ENCODE measurements at regions not wholly inside any gene's neighbourhood (a gene's known extent, or its start where the extent isn't known, plus 50 kb on each side); places are given as distances from the start of the nearest gene placed in this dataset.

GRCh38 chr6:71488186-71488585, 199.6 kb downstream of the OGFRL1 start:
- H3K9me3 ChIP-seq (ENCODE audit: control insufficient read depth in 2 of 2, insufficient read depth in 1 of 2, low read depth in 1 of 2, low read length in 1 of 2) = no peaks in the 10 kb centered on the region
- FAIRE-seq (no peak), DNase-seq (no peak)
- no peaks in the 10 kb centered on the region for H3K36me3 ChIP-seq (ENCODE audit: control insufficient read depth in 3 of 3, insufficient read depth in 2 of 3, low read depth in 1 of 3, low read length in 3 of 3)
- 14 to 42% (median 20%) methylated on average over 4 of the region's 4 CpGs for WGBS, 3 donors
- H3K4me1 ChIP-seq (ENCODE audit: control insufficient read depth in 3 of 3, insufficient read depth in 2 of 3, low read depth in 1 of 3, low read length in 2 of 3) = no peaks in the 10 kb centered on the region
- no peak overlapping the region for H3K27ac ChIP-seq (ENCODE audit: low read depth in 1 of 3, low read length in 2 of 3)
- no peak overlapping the region for H3K4me3 ChIP-seq (ENCODE audit: low read depth in 1 of 3, low read length in 3 of 3)
- no peaks in the 10 kb centered on the region for H3K27me3 ChIP-seq (ENCODE audit: control insufficient read depth in 3 of 3, insufficient read depth in 3 of 3, low read length in 3 of 3)

- DNase-seq (no peak), FAIRE-seq (no peak)
- H3K27ac ChIP-seq (ENCODE audit: low read depth in 1 of 3, low read length in 2 of 3) = no peak overlapping the region
- WGBS, 3 donors = 36 to 55% (median 46%) methylated on average over 3 of the region's 3 CpGs
- no peaks in the 10 kb centered on the region for H3K36me3 ChIP-seq (ENCODE audit: control insufficient read depth in 3 of 3, insufficient read depth in 2 of 3, low read depth in 1 of 3, low read length in 3 of 3)
- no peak overlapping the region for H3K4me3 ChIP-seq (ENCODE audit: low read depth in 1 of 3, low read length in 3 of 3)
- H3K9me3 ChIP-seq (ENCODE audit: control insufficient read depth in 2 of 2, insufficient read depth in 1 of 2, low read depth in 1 of 2, low read length in 1 of 2) = no peaks in the 10 kb centered on the region
- H3K27me3 ChIP-seq (ENCODE audit: control insufficient read depth in 3 of 3, insufficient read depth in 3 of 3, low read length in 3 of 3) = no peaks in the 10 kb centered on the region
- no peaks in the 10 kb centered on the region for H3K4me1 ChIP-seq (ENCODE audit: control insufficient read depth in 3 of 3, insufficient read depth in 2 of 3, low read depth in 1 of 3, low read length in 2 of 3)
These were observed 201.1 kb downstream of the OGFRL1 start for GRCh38 chr6:71489736-71490135.

- DNase-seq (no peak), FAIRE-seq (no peak)
- Histone ChIP-seq H3K27me3 (ENCODE audit: control insufficient read depth in 3 of 3, insufficient read depth in 3 of 3, low read length in 3 of 3) (no peaks in the 10 kb centered on the region), H3K4me3 (ENCODE audit: low read depth in 1 of 3, low read length in 3 of 3) (no peak overlapping the region), H3K9me3 (ENCODE audit: control insufficient read depth in 2 of 2, insufficient read depth in 1 of 2, low read depth in 1 of 2, low read length in 1 of 2) (no peaks in the 10 kb centered on the region), H3K36me3 (ENCODE audit: control insufficient read depth in 3 of 3, insufficient read depth in 2 of 3, low read depth in 1 of 3, low read length in 3 of 3) (no peaks in the 10 kb centered on the region), H3K27ac (ENCODE audit: low read depth in 1 of 3, low read length in 2 of 3) (no peak overlapping the region), H3K4me1 (ENCODE audit: control insufficient read depth in 3 of 3, insufficient read depth in 2 of 3, low read depth in 1 of 3, low read length in 2 of 3) (no peaks in the 10 kb centered on the region)
- 69 to 82% (median 76%) methylated on average over 5 of the region's 5 CpGs for WGBS, 3 donors
These were observed 202.3 kb downstream of the OGFRL1 start for GRCh38 chr6:71490876-71491275.

- Histone ChIP-seq H3K27me3 (ENCODE audit: control insufficient read depth in 3 of 3, insufficient read depth in 3 of 3, low read length in 3 of 3) (no peaks in the 10 kb centered on the region), H3K9me3 (ENCODE audit: control insufficient read depth in 2 of 2, insufficient read depth in 1 of 2, low read depth in 1 of 2, low read length in 1 of 2) (no peaks in the 10 kb centered on the region), H3K4me3 (ENCODE audit: low read depth in 1 of 3, low read length in 3 of 3) (no peak overlapping the region), H3K27ac (ENCODE audit: low read depth in 1 of 3, low read length in 2 of 3) (no peak overlapping the region), H3K4me1 (ENCODE audit: control insufficient read depth in 3 of 3, insufficient read depth in 2 of 3, low read depth in 1 of 3, low read length in 2 of 3) (no peaks in the 10 kb centered on the region), H3K36me3 (ENCODE audit: control insufficient read depth in 3 of 3, insufficient read depth in 2 of 3, low read depth in 1 of 3, low read length in 3 of 3) (no peaks in the 10 kb centered on the region)
- no peak for FAIRE-seq
- no peak for DNase-seq
These were observed 203.2 kb downstream of the OGFRL1 start for GRCh38 chr6:71491844-71492243.

- H3K9me3 ChIP-seq (ENCODE audit: control insufficient read depth in 2 of 2, insufficient read depth in 1 of 2, low read depth in 1 of 2, low read length in 1 of 2) = no peaks in the 10 kb centered on the region
- no peak overlapping the region for H3K27ac ChIP-seq (ENCODE audit: low read depth in 1 of 3, low read length in 2 of 3)
- H3K4me1 ChIP-seq (ENCODE audit: control insufficient read depth in 3 of 3, insufficient read depth in 2 of 3, low read depth in 1 of 3, low read length in 2 of 3) = no peaks in the 10 kb centered on the region
- H3K27me3 ChIP-seq (ENCODE audit: control insufficient read depth in 3 of 3, insufficient read depth in 3 of 3, low read length in 3 of 3) = no peaks in the 10 kb centered on the region
- H3K36me3 ChIP-seq (ENCODE audit: control insufficient read depth in 3 of 3, insufficient read depth in 2 of 3, low read depth in 1 of 3, low read length in 3 of 3) = no peaks in the 10 kb centered on the region
- FAIRE-seq (peak; percentile 44), DNase-seq (no peak)
- WGBS, 3 donors = 45 to 90% (median 79%) methylated on average over 2 of the region's 2 CpGs
- no peak overlapping the region for H3K4me3 ChIP-seq (ENCODE audit: low read depth in 1 of 3, low read length in 3 of 3)
These were observed 204.1 kb downstream of the OGFRL1 start for GRCh38 chr6:71492668-71493067.

GRCh38 chr6:71496018-71496721, 207.6 kb downstream of the OGFRL1 start:
- H3K4me1 ChIP-seq (ENCODE audit: control insufficient read depth in 3 of 3, insufficient read depth in 2 of 3, low read depth in 1 of 3, low read length in 2 of 3) = no peaks in the 10 kb centered on the region
- peak overlapping the region in 1 of 3 donors; percentile 9 for H3K27ac ChIP-seq (ENCODE audit: low read depth in 1 of 3, low read length in 2 of 3)
- H3K36me3 ChIP-seq (ENCODE audit: control insufficient read depth in 3 of 3, insufficient read depth in 2 of 3, low read depth in 1 of 3, low read length in 3 of 3) = no peaks in the 10 kb centered on the region
- no peaks in the 10 kb centered on the region for H3K27me3 ChIP-seq (ENCODE audit: control insufficient read depth in 3 of 3, insufficient read depth in 3 of 3, low read length in 3 of 3)
- FAIRE-seq = no peak
- peak overlapping the region in 1 of 3 donors; percentile 3 for H3K4me3 ChIP-seq (ENCODE audit: low read depth in 1 of 3, low read length in 3 of 3)
- 21 to 45% (median 36%) methylated on average over 5 of the region's 5 CpGs for WGBS, 3 donors
- no peaks in the 10 kb centered on the region for H3K9me3 ChIP-seq (ENCODE audit: control insufficient read depth in 2 of 2, insufficient read depth in 1 of 2, low read depth in 1 of 2, low read length in 1 of 2)
- DNase-seq = no peak

- H3K4me3 ChIP-seq (ENCODE audit: low read depth in 1 of 3, low read length in 3 of 3) = no peak overlapping the region
- 40 to 53% (median 49%) methylated on average over 2 of the region's 2 CpGs for WGBS, 3 donors
- H3K36me3 ChIP-seq (ENCODE audit: control insufficient read depth in 3 of 3, insufficient read depth in 2 of 3, low read depth in 1 of 3, low read length in 3 of 3) = no peaks in the 10 kb centered on the region
- H3K9me3 ChIP-seq (ENCODE audit: control insufficient read depth in 2 of 2, insufficient read depth in 1 of 2, low read depth in 1 of 2, low read length in 1 of 2) = no peaks in the 10 kb centered on the region
- FAIRE-seq = no peak
- DNase-seq = no peak
- H3K27ac ChIP-seq (ENCODE audit: low read depth in 1 of 3, low read length in 2 of 3) = no peak overlapping the region
- no peaks in the 10 kb centered on the region for H3K27me3 ChIP-seq (ENCODE audit: control insufficient read depth in 3 of 3, insufficient read depth in 3 of 3, low read length in 3 of 3)
- H3K4me1 ChIP-seq (ENCODE audit: control insufficient read depth in 3 of 3, insufficient read depth in 2 of 3, low read depth in 1 of 3, low read length in 2 of 3) = no peaks in the 10 kb centered on the region
These were observed 208.1 kb downstream of the OGFRL1 start for GRCh38 chr6:71496722-71497033.

- Histone ChIP-seq H3K27me3 (ENCODE audit: control insufficient read depth in 3 of 3, insufficient read depth in 3 of 3, low read length in 3 of 3) (no peaks in the 10 kb centered on the region), H3K36me3 (ENCODE audit: control insufficient read depth in 3 of 3, insufficient read depth in 2 of 3, low read depth in 1 of 3, low read length in 3 of 3) (no peaks in the 10 kb centered on the region), H3K4me1 (ENCODE audit: control insufficient read depth in 3 of 3, insufficient read depth in 2 of 3, low read depth in 1 of 3, low read length in 2 of 3) (no peaks in the 10 kb centered on the region), H3K4me3 (ENCODE audit: low read depth in 1 of 3, low read length in 3 of 3) (no peak overlapping the region), H3K27ac (ENCODE audit: low read depth in 1 of 3, low read length in 2 of 3) (no peak overlapping the region), H3K9me3 (ENCODE audit: control insufficient read depth in 2 of 2, insufficient read depth in 1 of 2, low read depth in 1 of 2, low read length in 1 of 2) (no peaks in the 10 kb centered on the region)
- no peak for FAIRE-seq
- no peak for DNase-seq
These were observed 210.0 kb downstream of the OGFRL1 start for GRCh38 chr6:71498638-71499037.

- H3K9me3 ChIP-seq (ENCODE audit: control insufficient read depth in 2 of 2, insufficient read depth in 1 of 2, low read depth in 1 of 2, low read length in 1 of 2) = no peaks in the 10 kb centered on the region
- 43 to 60% (median 49%) methylated on average over 2 of the region's 2 CpGs for WGBS, 3 donors
- no peaks in the 10 kb centered on the region for H3K36me3 ChIP-seq (ENCODE audit: control insufficient read depth in 3 of 3, insufficient read depth in 2 of 3, low read depth in 1 of 3, low read length in 3 of 3)
These were observed 211.1 kb downstream of the OGFRL1 start for GRCh38 chr6:71499667-71500066.

More at GRCh38 chr6:71499667-71500066, 211.1 kb downstream of the OGFRL1 start:
- Histone ChIP-seq H3K4me1 (ENCODE audit: control insufficient read depth in 3 of 3, insufficient read depth in 2 of 3, low read depth in 1 of 3, low read length in 2 of 3) (no peaks in the 10 kb centered on the region), H3K27ac (ENCODE audit: low read depth in 1 of 3, low read length in 2 of 3) (no peak overlapping the region), H3K4me3 (ENCODE audit: low read depth in 1 of 3, low read length in 3 of 3) (no peak overlapping the region), H3K27me3 (ENCODE audit: control insufficient read depth in 3 of 3, insufficient read depth in 3 of 3, low read length in 3 of 3) (no peaks in the 10 kb centered on the region)
- no peak for FAIRE-seq
- DNase-seq = no peak
